K562 (cell line): ENCODE measurements at regions not wholly inside any gene's neighbourhood (a gene's known extent, or its start where the extent isn't known, plus 50 kb on each side); places are given as distances from the start of the nearest gene placed in this dataset.

ENCODE experiments used
- ATAC-seq: fragments of 200-7000 bp; cut with Tn5 transposase; 3 replicates; pipeline ENCODE4 v1.9.1; 2020; ENCODE audit warnings: moderate library complexity
- BruUV-seq: library from RNA; stranded (reverse); fragments of 400-500 nt; replicated peaks from 2 replicates; lab custom pipeline; 2021; lab: Mats Ljungman, UMichigan
- CTCF ChIA-PET: fragments of 300-600 bp; formaldehyde crosslinking; extraction: SDS; loops from one replicate; lab custom pipeline; 2021; ENCODE audit warnings: low intra/inter-chr PET ratio; lab: Yijun Ruan, JAX
- POLR2A ChIA-PET: fragments of 300-600, 350-650 bp; sonication (Branson Sonifier 250); formaldehyde crosslinking; extraction: SDS; loops from one replicate; lab custom pipeline; 2021; ENCODE audit warnings: antibody characterized with exemption, inconsistent platforms; lab: Yijun Ruan, JAX
- DNase-seq, 4 experiments: peaks; one replicate each; pipeline versions ENCODE4 v3.0.0 to v3.0.0-alpha.2; 2011 to 2018; ENCODE audit warnings: low spot score in 3 of 4, mixed read lengths in 3 of 4; ENCODE audit errors: extremely low read depth in 1 of 4
- FAIRE-seq: peaks from 2 replicates; lab custom pipeline; 2011; peaks lifted over from hg19 to GRCh38; lab: Jason Lieb, UNC
- H2AFZ ChIP-seq: 2 replicates; pipeline ENCODE4 v1.6.0; 2011; ENCODE audit warnings: low read depth, low read length, control low read depth, inconsistent platforms
- H3K27ac ChIP-seq: fragments of 200-600 bp; 3 replicates; pipeline ENCODE4 v1.8.0; 2011; ENCODE audit warnings: low read depth, mild to moderate bottlenecking, control low read depth, inconsistent platforms, low read length, moderate library complexity, mixed read lengths; ENCODE audit errors: extremely low read depth
- H3K27me3 ChIP-seq, 2 experiments: fragments of 300-600 bp in 1 of 2; 2 replicates in 1 of 2; 3 replicates in 1 of 2; pipeline versions ENCODE4 v1.6.0 to v1.8.0; 2011; ENCODE audit warnings: inconsistent platforms in 2 of 2, low read length in 2 of 2, mild to moderate bottlenecking in 1 of 2, mixed read lengths in 1 of 2, moderate library complexity in 1 of 2; ENCODE audit not compliant: control insufficient read depth in 2 of 2, insufficient read depth in 2 of 2
- H3K36me3 ChIP-seq: fragments of 300-600 bp; 3 replicates; pipeline ENCODE4 v1.8.0; 2011; ENCODE audit warnings: mild to moderate bottlenecking, low read length, inconsistent platforms; ENCODE audit not compliant: control insufficient read depth, insufficient read depth
- H3K4me1 ChIP-seq, 2 experiments: fragments of 200-600 bp in 1 of 2; replicated peaks in 1 of 2; 2 replicates in 1 of 2; 3 replicates in 1 of 2; pipeline versions ENCODE4 v1.5.1 to v1.8.0; 2011; ENCODE audit warnings: inconsistent platforms in 2 of 2, low read length in 2 of 2, mild to moderate bottlenecking in 1 of 2, mixed read lengths in 1 of 2, moderate library complexity in 1 of 2; ENCODE audit not compliant: control insufficient read depth in 2 of 2, insufficient read depth in 2 of 2
- H3K4me2 ChIP-seq: 2 replicates; pipeline ENCODE4 v1.6.1; 2011; ENCODE audit warnings: low read length, control low read depth, inconsistent platforms, mixed read lengths; ENCODE audit not compliant: insufficient read depth
- H3K4me3 ChIP-seq: fragments of 200-600 bp; sonication (generic), shearing (Covaris generic); 2 replicates; pipeline ENCODE4 v1.5.1; 2016; ENCODE audit warnings: control low read depth, inconsistent platforms
- H3K79me2 ChIP-seq: fragments of 200-600 bp; 3 replicates; pipeline ENCODE4 v1.8.0; 2011; ENCODE audit warnings: low read length, inconsistent platforms; ENCODE audit not compliant: control insufficient read depth, insufficient read depth
- H3K9ac ChIP-seq, 2 experiments: 2 replicates each; pipeline versions ENCODE4 v1.6.0 to v1.6.1; 2011; ENCODE audit warnings: low read depth in 2 of 2, low read length in 2 of 2, control low read depth in 1 of 2, inconsistent platforms in 1 of 2, mild to moderate bottlenecking in 1 of 2, mixed read lengths in 1 of 2; ENCODE audit not compliant: insufficient read depth in 1 of 2
- H3K9me1 ChIP-seq: one replicate; pipeline ENCODE4 v1.6.0; 2011; ENCODE audit warnings: inconsistent platforms, mild to moderate bottlenecking, low read length, moderate library complexity; ENCODE audit not compliant: control insufficient read depth, insufficient read depth
- H3K9me3 ChIP-seq: replicated peaks from 2 replicates; pipeline ENCODE4 v1.5.1; 2011; ENCODE audit warnings: low read depth, low read length, inconsistent platforms; ENCODE audit not compliant: control insufficient read depth, insufficient read depth
- H4K20me1 ChIP-seq: replicated peaks from 2 replicates; pipeline ENCODE4 v1.6.1; 2011; ENCODE audit warnings: low read length, inconsistent platforms, mixed read lengths; ENCODE audit not compliant: control insufficient read depth, insufficient read depth
- AFF4 ChIP-seq: sonication (generic); formaldehyde crosslinking; IDR thresholded peaks from 2 replicates; pipeline ENCODE4 v1.8.0; 2023; ENCODE audit warnings: mild to moderate bottlenecking, missing genetic modification reagents
- ARNT ChIP-seq, 2 experiments: fragments of 450-650 bp; IDR thresholded peaks; 2 replicates each; pipeline ENCODE4 v1.6.1; 2016; ENCODE audit warnings: mild to moderate bottlenecking in 1 of 2
- CHD2 ChIP-seq: IDR thresholded peaks from 2 replicates; pipeline ENCODE4 v1.6.1; 2011; ENCODE audit warnings: low read depth, low read length
- CHD4 ChIP-seq: fragments of 200-600 bp; sonication (generic); IDR thresholded peaks from 3 replicates; pipeline ENCODE4 v1.6.1; 2012; ENCODE audit warnings: low read depth, mild to moderate bottlenecking, mixed read lengths, low read length, inconsistent platforms; ENCODE audit not compliant: insufficient read depth, insufficient replicate concordance, poor library complexity, severe bottlenecking
- CREBBP ChIP-seq: IDR thresholded peaks from one replicate; pipeline ENCODE4 v1.6.1; 2012; ENCODE audit warnings: low read depth, mild to moderate bottlenecking, control low read depth, inconsistent platforms, low read length
- HDGF ChIP-seq: fragments of 450-650 bp; IDR thresholded peaks from 2 replicates; pipeline ENCODE4 v1.6.1; 2016
- HMG20B ChIP-seq: fragments of 250-450 bp; sonication (Bioruptor Pico); IDR thresholded peaks from 2 replicates; pipeline ENCODE4 v1.5.0; 2021; ENCODE audit warnings: mild to moderate bottlenecking
- JUN ChIP-seq, 2 experiments: sonication (generic) in 1 of 2; formaldehyde crosslinking in 1 of 2; IDR thresholded peaks; 2 replicates each; pipeline versions ENCODE4 v1.6.1 to v1.8.0; 2012 to 2022; ENCODE audit warnings: borderline replicate concordance in 2 of 2, mild to moderate bottlenecking in 2 of 2, improper control_type of control experiment in 1 of 2, low read depth in 1 of 2, low read length in 1 of 2, missing genetic modification reagents in 1 of 2
- KLF10 ChIP-seq: fragments of 250-450 bp; sonication (Bioruptor Pico); IDR thresholded peaks from 2 replicates; pipeline ENCODE4 v1.6.1; 2021; ENCODE audit warnings: matching md5 sums
- KLF16 ChIP-seq: IDR thresholded peaks from 2 replicates; pipeline ENCODE4 v1.6.1; 2016; ENCODE audit warnings: antibody characterized with exemption
- TEAD4 ChIP-seq, 2 experiments: sonication (generic) in 1 of 2; formaldehyde crosslinking in 1 of 2; IDR thresholded peaks; 2 replicates each; pipeline versions ENCODE4 v1.6.1 to v1.8.0; 2012 to 2022; ENCODE audit warnings: borderline replicate concordance in 1 of 2, inconsistent platforms in 1 of 2, low read length in 1 of 2, mild to moderate bottlenecking in 1 of 2, missing genetic modification reagents in 1 of 2
- YY1 ChIP-seq, 3 experiments: IDR thresholded peaks; 2 replicates each; pipeline ENCODE4 v1.6.1; 2011; ENCODE audit warnings: low read length in 2 of 3, mild to moderate bottlenecking in 2 of 3, moderate library complexity in 2 of 3, borderline replicate concordance in 1 of 3, control low read depth in 1 of 3, low read depth in 1 of 3; ENCODE audit not compliant: insufficient read depth in 3 of 3, insufficient replicate concordance in 2 of 3, control insufficient read depth in 1 of 3, insufficient read length in 1 of 3; ENCODE audit errors: extremely low read depth in 1 of 3
- WGBS: fragments of 100-300 bp; shearing (Covaris generic); methylation state at CpG from one replicate; pipeline ENCODE4 v1.1.6; 2016; ENCODE audit warnings: low coverage, mixed read lengths; ENCODE audit not compliant: insufficient coverage; ENCODE audit errors: missing lambda C conversion rate; 5-methylcytosine and 5-hydroxymethylcytosine counted together
- in situ Hi-C: fragments of 300-500 bp; cut with MboI; formaldehyde crosslinking; loops from 4 replicates; pipeline ENCODE4 v1.15.0; 2018; ENCODE audit warnings: inconsistent platforms, mixed read lengths
- intact Hi-C: fragments of 100-400 bp; cut with micrococcal nuclease; formaldehyde crosslinking; loops from 2 replicates; pipeline ENCODE4 v1.14.2; 2022
- TF ChIP-seq, protein P1 (sequence below): sonication (generic); IDR thresholded peaks from 2 replicates; pipeline ENCODE4 v1.6.1; 2016

DNA sequence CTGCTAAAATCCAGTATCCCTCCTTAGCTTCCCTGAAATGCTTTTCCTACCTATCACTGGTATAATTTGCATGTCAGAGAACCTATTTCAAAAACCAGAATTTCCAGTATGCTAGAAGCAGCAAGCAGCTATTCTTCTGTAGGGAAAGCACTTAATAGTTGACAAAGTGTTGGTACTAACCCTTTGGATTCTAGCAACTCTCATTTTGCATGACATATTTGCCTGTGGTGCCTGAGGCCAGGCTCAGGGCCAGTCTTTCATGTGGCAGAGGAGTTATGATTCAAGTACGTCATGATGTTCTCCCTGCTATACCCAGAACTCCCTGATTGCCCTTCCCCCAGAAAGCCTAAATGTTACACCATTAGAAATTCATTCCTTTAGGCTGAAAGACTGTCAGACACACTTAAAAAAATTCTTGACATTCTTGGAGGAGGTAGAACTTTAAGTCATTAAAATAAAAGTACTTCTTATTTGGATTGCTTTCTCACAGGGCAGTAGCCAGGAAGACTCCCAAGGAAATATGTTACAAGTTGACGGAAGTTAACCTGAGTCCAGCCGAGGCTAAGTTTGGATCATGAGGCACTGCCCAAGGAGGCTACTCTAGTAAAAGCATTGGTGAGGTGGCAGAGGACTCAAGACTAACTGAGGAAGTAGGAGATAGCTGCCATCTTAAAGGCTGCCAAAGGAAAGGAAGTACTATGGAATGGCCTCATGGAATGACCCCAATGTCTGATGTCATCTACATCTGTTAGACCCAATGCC lies 298.4 kb upstream of the SPAG17 start:
- Histone ChIP-seq H3K79me2 (no peaks in the 10 kb centered on the region), H3K36me3 (no peaks in the 10 kb centered on the region), H3K9me1 (no peaks in the 10 kb centered on the region), H3K27me3 (no peaks in the 10 kb centered on the region), H3K9me3 (no peaks in the 10 kb centered on the region; the same call in 1 of the 2 replicates), H3K9ac (no peak overlapping the region), H3K4me2 (no peak overlapping the region), H2AFZ (no peak overlapping the region), H3K4me1 (no peaks in the 10 kb centered on the region), H3K27ac (no peak overlapping the region), H3K4me3 (no peak overlapping the region), H4K20me1 (no peaks in the 10 kb centered on the region)
- ChIA-PET CTCF (no interaction called here), POLR2A (no interaction called here)
- FAIRE-seq: no peak
- ATAC-seq: no peak
- WGBS: 0% methylated on average over 3 of the region's 3 CpGs
- in situ Hi-C loops: no loop called here
- no peak for DNase-seq
- intact Hi-C loops: loop anchor here (2.0 kb wide), 1 partner anchor 19 kb away; no protein-coding TSS in a partner anchor
- no TSS peak for BruUV-seq
- TF ChIP-seq, protein P1, sequence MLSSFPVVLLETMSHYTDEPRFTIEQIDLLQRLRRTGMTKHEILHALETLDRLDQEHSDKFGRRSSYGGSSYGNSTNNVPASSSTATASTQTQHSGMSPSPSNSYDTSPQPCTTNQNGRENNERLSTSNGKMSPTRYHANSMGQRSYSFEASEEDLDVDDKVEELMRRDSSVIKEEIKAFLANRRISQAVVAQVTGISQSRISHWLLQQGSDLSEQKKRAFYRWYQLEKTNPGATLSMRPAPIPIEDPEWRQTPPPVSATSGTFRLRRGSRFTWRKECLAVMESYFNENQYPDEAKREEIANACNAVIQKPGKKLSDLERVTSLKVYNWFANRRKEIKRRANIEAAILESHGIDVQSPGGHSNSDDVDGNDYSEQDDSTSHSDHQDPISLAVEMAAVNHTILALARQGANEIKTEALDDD: no peak
- no peak for TF ChIP-seq ARNT (IDR thresholded peaks at IDR 0.05)
- no peak for TF ChIP-seq KLF16
- no peak for TF ChIP-seq AFF4
- TF ChIP-seq YY1 (IDR thresholded peaks at IDR 0.05; ENCODE audit: borderline replicate concordance in 1 of 3, control insufficient read depth in 1 of 3, extremely low read depth in 1 of 3, insufficient read depth in 3 of 3, insufficient read length in 1 of 3, insufficient replicate concordance in 2 of 3, low read depth in 1 of 3, low read length in 2 of 3): no peak
- no peak for TF ChIP-seq HDGF
- TF ChIP-seq CHD4: no peak
- TF ChIP-seq CREBBP: no peak
- TF ChIP-seq JUN (IDR thresholded peaks at IDR 0.05; ENCODE audit: borderline replicate concordance, low read depth, low read length): no peak
- no peak for TF ChIP-seq JUN (CRISPR knock-in tag; IDR thresholded peaks at IDR 0.05; ENCODE audit: borderline replicate concordance)
- TF ChIP-seq CHD2: no peak
- TF ChIP-seq HMG20B (CRISPR knock-in tag): no peak
- TF ChIP-seq KLF10: no peak
- TF ChIP-seq TEAD4 (IDR thresholded peaks at IDR 0.05; ENCODE audit: low read length): no peak
- no peak for TF ChIP-seq TEAD4 (CRISPR knock-in tag; IDR thresholded peaks at IDR 0.05; ENCODE audit: borderline replicate concordance)
